IPS-NIHi7 (cell line): ENCODE measurements at regions not wholly inside any gene's neighbourhood (a gene's known extent, or its start where the extent isn't known, plus 50 kb on each side); places are given as distances from the start of the nearest gene placed in this dataset.

Experiments
- DNase-seq: peaks from one replicate; pipeline ENCODE4 v3.0.0; 2012; ENCODE audit warnings: mixed read lengths; ENCODE audit errors: extremely low spot score

- DNase-seq = no peak
These were observed 194.7 kb upstream of the RREB1 start for GRCh38 chr6:6912817-6913744.

- DNase-seq = no peak
These were observed 192.5 kb upstream of the RREB1 start for GRCh38 chr6:6915219-6915618.

GRCh38 chr6:6915813-6916547 is 191.8 kb upstream of the RREB1 start:
- DNase-seq = no peak

GRCh38 chr6:6916598-6916997 is 191.2 kb upstream of the RREB1 start:
- DNase-seq = no peak

GRCh38 chr6:6918216-6918983 is 189.4 kb upstream of the RREB1 start:
- no peak for DNase-seq

GRCh38 chr6:6919173-6919572 is 188.6 kb upstream of the RREB1 start:
- no peak for DNase-seq

GRCh38 chr6:6920114-6920986 is 187.4 kb upstream of the RREB1 start:
- DNase-seq = no peak

- DNase-seq = no peak
These were observed 186.8 kb upstream of the RREB1 start for GRCh38 chr6:6920987-6921313.

GRCh38 chr6:6922166-6922565 is 185.6 kb upstream of the RREB1 start:
- DNase-seq = no peak

- DNase-seq = no peak
These were observed 184.2 kb upstream of the RREB1 start for GRCh38 chr6:6923605-6924004.

- DNase-seq = no peak
These were observed 183.1 kb upstream of the RREB1 start for GRCh38 chr6:6924708-6925107.

- no peak for DNase-seq
These were observed 182.2 kb upstream of the RREB1 start for GRCh38 chr6:6925391-6926164.

- DNase-seq = no peak
These were observed 180.9 kb upstream of the RREB1 start for GRCh38 chr6:6926856-6927255.

- peak; percentile 49 for DNase-seq
These were observed 180.0 kb upstream of the RREB1 start for GRCh38 chr6:6927521-6928361.

- DNase-seq = no peak
These were observed 177.4 kb upstream of the RREB1 start for GRCh38 chr6:6930223-6930880.

GRCh38 chr6:6931071-6932025 is 176.4 kb upstream of the RREB1 start:
- DNase-seq = no peak

GRCh38 chr6:6932341-6932740 is 175.4 kb upstream of the RREB1 start:
- DNase-seq = no peak

GRCh38 chr6:6932968-6933367 is 174.8 kb upstream of the RREB1 start:
- no peak for DNase-seq
